ENCODE measurements at regions not wholly inside any gene's neighbourhood (a gene's known extent, or its start where the extent isn't known, plus 50 kb on each side); places are given as distances from the start of the nearest gene placed in this dataset.

DNA sequence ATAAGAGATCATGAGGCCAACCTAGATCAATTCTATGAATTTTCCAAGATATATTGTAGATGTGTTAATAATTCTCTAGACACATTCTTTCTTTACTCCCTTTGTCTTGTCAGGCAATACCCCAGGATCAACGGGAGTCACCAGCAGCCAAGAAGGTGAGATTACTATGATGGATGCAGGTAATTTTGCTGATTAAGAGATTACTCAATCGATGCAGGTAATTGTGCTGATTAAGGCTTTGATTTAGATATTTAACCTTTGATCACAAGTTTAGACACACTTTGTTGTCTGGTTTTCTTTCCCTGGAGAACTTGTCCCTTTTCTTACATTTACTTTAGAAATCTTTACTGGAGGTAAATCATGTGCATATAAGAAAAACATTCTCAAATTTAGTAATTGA, 134.3 kb upstream of the CNTN1 start:
- no peak for DNase-seq

DNA sequence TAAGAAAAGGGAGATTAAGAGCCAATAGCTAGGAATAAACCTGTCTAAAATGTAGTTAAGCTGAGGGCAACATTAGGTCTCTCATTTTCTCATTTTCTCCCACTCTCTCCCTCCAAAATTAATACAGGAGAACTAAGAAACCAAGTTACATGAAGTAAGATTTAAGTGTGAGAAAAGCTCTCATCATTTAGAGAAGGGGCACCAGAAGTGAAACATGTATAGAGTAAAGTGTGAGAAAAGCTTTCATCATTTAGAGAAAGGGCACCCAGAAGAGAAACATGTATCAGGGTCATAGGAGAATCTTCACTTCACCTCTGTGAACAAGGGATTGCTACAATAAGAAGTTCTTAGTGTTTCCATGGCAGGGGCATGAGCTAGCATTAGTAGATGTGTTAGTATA, 132.4 kb upstream of the CNTN1 start:
- DNase-seq = no peak

DNA sequence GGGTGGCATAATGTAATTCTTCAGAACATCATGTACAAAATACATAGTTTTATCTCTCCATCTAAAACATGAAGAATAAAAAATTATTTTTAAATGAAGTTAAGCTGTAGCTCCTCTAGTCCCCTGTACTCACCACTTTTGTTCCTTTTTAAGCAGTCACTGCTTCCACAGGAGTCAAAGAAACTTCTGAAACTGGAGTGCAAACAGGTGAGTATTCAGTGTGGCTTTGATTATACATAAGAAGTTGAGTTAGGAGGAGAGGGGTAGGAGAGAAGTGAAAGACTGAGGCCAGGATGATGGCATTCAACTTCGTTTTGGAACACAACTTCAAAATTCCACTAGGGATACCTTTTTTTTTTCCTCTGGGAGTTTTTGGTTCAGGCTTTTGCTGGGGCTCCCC, 131.4 kb upstream of the CNTN1 start:
- no peak for DNase-seq

DNA sequence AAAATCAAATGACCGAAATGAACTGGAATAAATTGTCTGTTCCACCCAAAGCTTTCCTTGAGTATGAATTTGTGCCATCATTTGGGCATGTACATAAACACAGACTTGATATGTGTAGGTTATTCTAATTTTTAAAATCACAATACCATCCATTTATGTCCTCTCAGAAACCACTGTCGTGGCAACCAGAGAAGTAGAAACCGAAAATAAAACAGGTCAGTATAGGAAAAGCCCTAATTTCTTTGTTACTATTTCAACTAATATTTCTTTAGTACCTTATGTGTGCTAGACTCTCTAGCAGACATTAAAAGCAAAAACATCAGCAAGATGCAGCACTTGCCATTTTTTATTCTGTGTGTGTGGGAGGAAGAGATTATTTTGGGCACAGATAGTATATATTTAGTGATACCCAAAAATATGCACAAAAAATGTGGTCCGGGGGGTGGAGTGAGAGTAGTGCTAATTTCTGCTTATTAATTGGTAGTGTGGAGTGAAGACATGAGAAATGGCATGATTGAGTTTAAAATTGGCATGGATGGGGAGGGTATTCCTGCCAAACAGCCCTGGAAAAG, 130.8 kb upstream of the CNTN1 start:
- DNase-seq = no peak

DNA sequence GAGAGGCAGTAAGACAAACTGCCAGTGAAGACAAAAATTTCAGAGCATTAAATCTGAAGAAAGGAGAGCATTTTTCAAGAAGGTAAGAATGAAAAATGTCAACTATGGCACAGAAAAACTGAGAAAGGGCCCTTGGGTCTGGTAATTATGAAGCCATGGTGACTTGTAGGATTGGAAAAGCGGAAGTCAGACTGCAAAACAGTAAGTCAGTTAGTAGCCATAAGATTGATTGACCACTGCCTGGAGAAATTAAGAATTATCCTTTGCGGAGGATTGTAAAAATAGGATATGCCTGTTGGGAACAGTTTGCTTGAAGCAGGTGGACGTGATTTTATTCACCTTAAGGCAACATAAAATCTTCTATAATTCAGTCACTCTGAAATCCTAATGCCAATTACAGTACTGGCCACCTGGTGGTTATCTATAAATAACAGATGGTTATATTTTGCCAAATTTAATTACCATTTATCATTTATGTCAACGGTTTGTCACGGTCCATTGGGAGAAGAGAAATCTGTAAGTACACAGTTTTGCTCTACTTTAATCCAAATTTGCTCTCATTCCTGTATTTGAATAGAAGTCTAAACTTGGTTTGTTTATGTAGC, 127.1 kb upstream of the CNTN1 start:
- DNase-seq = no peak

DNA sequence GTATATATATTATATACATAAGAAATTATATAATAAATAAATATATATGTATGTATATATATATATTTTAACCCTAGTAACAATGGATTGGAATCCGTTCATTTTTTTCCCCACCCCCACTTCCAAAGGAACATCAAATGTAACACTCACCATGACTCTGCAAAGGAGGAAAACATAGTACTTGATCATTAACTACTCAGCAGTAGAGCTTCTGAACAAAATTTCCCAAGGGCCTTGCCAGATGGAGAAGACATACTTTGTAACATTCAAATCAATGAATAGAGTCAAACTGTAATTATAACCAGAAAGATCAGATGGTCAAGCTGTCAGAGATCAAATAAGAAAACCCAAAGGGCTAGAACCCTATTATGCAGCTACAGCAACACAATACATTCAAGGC, 126.0 kb upstream of the CNTN1 start:
- DNase-seq = no peak

DNA sequence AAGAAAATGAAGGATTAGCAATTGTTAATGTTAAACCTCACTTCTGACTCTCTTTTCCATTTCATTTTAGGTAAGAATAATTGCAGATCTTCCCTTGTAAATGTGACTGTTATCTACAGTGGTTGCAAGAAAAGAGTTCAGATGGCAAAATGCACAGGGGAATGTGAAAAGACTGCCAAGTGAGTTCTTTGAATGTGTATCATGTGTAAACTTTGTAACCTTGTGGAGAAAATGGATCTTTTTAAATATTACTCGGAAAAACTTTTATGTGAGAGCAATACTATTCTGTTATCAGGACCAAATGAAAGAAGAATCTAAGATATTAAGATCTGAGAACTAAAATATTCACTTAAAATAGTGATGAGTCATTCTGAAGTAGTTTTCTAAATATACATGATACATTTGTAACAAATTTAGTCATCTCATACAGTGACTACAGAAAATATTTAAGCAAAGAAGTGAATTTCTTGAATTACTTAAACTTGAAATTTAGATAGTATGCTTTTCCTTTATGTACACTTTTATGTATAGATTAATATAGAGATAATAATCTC, 122.5 kb upstream of the CNTN1 start:
- no peak for DNase-seq

DNA sequence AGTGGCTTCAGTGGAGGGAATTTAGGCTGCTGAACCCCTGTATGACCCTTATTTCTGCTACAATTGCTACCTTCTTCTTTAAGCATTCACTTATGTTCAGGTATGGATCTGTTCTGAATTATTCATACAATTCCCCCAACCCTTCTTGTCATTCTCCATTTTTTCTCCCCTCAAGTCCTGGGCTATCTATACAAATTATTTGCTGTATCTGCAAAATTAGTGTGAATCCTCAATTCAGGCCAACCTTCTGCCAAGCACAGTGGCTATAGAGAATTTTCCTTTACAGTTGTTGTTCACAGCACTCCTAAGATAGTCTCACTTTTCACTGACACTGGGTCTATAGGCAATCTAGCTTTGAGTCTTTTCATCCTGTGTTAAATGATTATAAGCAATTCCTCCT, 119.2 kb upstream of the CNTN1 start:
- no peak for DNase-seq

DNA sequence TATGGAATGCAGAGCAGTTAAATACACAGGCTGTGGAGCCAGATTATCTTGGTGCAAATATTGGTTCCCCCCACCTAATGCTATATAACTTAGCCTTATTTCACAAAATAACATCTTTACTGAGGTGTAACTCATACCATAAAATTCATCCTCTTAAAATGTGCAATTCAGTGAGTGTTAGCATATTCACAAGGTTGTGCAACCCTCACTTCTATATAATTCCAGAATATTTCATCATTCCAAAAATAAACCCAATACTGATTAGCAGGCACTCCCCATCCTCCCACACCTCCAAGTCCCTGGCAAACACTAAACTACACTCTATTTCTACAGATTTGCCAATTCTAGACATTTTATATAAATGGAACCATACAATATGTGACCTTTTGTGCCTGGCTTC, 116.3 kb upstream of the CNTN1 start:
- DNase-seq = no peak

DNA sequence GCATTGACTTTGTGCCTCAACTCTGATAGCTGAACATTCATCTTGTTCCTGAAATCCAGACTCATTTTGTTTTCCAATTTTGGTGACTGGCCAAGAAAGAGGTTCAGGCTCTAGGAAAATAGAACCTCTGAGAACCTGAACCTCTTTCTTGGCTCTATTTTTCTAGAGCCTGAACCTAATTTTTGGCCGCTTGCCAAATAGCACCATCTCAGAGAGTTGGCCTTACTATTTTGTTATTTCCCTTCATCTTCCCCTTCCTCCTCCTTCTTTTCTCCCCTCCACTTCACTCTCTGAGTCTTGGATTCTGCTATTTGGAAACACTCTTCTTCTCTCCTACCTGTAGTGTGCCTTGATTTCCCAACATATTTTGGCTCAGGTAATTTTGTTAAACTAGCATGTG, 114.4 kb upstream of the CNTN1 start:
- DNase-seq = no peak

DNA sequence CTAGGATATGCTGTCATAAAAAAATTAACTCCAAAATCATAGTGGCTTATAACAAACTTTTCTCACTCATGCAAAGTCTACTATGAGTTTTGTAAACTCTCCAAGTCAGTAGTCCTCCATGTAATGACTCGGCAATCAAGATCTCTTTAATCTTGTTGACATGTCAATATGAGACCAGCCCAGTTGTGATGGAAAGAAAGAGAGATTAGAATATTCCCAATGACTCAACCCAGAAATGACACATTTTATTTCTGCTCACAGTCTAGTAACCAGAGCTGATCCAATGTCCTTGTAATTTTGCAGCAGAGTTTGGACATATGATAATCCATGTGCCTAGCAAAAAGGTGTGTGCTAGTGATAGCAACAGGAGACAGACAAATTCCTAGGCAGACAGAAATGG, 112.6 kb upstream of the CNTN1 start:
- DNase-seq = no peak

DNA sequence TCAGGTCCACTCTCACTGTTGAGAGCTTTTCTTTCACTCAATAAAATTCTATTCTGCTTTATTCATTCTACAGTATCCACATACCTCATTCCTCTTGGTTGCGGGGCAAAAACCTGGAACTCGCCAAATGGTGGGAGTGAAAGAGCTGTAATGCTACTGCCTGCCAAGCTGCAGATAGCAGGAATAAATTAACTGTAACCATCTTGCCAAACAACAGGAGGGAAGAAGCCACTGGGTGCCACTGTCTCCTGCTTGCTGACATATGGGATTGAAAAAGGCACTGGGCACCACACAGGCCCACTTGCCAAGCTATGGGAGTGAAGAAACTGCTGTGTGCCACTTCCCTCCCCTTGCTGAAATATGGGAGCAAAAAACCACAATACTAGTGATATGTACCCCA, 111.9 kb upstream of the CNTN1 start:
- DNase-seq = no peak

DNA sequence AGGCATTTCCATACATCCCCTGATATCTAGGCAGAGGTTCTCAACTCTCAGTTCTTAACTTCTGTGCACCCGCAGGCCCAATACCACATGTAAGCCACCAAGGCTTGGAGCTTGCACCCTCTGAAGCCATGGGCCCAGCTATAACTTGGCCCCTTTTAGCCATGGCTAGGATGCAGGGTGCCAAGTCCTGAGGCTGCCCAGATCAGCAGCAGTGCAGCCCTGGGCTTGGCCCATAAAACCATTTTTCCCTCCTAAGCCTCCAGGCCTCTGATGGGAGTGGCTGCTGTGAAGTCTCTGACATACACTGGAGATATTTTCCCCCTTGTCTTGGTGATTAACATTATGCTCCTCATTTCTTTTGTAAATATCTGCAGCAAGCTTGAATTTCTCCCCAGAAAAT, 110.3 kb upstream of the CNTN1 start:
- DNase-seq = no peak

DNA sequence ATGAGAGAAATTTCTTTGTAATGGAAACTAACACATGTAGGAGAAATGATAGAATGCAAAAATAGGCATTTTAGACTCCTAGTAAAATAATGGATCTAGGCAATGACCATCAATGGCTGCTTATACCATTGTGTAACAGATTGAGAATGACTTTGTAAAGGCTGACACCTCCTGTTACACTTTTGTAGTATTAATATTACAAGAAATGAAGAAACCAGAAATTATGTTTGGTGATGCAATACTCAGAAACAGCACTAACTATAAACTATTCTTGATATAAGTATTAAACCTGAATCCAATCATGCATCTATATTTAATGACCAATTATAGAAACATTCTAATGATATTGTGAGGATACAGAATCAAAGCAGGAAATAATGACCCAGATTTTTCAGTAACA, 108.5 kb upstream of the CNTN1 start:
- DNase-seq = no peak

DNA sequence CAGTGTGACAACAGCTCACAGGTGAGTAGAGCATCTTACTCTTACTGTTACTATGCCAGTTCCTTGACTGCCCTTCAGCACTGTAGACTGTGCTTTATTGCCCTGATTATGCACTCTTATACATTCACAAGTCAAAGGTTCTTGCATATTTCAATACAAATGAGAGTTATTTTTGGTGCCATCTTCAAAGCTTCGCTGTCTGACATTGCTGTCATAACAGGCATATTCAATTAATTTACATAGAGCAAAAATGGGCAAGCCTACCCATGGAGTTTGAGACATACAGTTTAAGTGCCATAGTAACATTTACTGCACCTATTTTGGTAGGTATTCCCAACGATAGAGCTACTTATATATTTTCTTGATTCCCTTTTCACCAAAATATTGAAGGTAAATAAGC, 107.5 kb upstream of the CNTN1 start:
- DNase-seq = no peak

DNA sequence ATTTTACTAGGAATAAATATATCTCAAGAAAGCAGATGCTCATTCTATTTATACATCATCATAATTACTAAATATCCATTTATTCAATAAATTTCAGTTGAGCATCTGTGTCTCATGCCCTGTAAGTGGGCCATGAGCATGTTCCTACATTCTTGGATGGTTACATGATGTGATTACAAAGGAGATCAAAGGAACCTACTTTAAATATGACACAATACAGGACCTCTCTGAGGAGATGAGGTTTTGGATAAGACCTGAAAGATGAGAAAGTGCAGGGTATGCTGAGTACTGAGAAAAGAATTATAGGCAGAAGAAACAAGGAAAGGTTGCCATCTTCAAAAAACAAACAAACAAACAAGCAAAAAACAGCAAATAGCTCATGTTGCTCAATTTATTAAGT, 105.4 kb upstream of the CNTN1 start:
- no peak for DNase-seq

DNA sequence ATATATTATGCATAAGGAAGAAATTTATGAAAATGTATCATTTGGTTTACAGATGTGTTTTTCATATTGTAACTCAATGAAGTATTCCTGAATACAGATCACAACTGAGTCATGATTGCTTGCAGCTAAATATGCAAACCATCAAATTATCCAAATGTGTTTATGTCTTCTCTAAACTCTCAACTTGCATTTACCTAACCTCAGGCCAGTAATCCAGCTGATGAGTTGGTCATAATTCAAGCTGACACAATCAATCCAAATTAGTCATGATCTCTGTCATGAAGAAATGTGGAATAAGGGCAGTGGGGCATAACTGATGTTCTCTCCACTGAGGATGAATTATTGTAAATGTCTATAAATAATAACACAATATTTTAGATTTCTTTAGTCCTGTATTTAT, 104.8 kb upstream of the CNTN1 start:
- no peak for DNase-seq

DNA sequence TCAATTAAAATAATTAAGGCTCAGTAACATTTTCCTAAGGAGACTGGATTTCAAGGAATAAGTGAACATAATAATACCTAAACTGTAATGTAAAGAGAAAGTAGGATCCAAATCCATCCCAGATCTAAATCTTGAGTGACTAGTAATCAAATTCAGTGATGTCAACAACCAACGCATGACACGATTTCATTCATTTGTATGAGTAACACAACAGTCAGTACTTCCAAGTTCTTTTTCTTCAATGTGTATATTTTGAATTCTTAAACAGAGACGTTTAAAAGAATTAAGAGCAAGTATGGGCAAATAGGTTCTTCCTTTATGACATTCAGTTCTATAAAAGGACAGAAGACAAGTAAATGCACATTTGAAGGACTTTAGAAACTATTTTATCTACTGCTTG, 104.3 kb upstream of the CNTN1 start:
- DNase-seq = no peak

DNA sequence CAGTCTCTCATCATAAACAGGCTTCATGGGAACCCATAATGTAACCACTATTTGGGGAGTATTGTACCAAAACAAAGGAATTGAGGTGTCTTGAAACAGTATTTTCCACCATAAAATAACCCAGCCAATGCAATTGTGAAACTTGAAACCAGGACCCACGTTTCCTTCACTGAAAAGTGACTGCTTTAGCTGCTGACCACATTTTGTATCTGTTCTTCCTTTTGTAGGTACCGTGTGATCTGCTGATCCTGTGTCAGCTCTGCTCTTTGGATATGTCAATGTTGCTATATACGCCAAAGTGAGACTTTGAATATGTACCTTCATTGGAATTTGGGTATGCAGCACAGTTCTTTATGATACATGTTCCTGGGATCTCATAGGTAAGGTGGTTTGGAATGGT, 95.1 kb upstream of the CNTN1 start:
- no peak for DNase-seq

DNA sequence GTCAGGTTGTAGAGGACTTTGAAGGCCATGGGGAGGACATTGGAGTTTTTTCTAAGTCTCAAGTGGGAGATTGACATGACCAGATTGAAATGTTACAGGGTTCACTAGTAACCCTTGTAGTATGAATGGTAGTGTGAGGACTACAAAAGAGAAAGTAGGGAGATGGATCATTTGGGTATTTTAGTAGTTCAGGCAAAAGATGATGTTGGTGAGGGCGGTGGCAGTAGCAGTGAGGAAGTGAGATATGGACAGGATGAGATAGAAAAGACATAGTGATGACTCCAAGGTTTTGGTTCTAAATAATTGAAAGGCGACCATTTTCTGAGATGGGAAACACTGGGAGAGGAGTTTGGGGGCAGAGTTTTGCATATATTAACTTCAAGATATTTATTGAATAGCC, 94.2 kb upstream of the CNTN1 start:
- no peak for DNase-seq

DNA sequence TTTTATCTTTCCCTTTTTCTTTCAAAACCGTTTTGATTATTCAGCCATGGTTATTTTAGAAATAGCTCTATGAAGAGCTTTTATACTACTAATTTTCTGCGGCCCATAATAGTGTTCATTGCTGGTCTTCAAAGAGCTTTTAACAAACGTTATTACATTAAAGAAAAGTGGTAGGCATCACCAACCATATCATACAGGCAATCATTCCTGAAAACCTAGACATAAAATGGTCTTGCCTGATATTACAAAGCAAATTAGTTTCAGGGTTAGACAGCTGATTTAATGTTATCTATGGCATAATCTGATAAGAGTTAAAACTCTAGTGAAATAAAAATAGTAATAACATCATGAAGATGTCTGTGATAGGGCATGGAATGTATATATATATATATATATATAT, 89.7 kb upstream of the CNTN1 start:
- DNase-seq = no peak

DNA sequence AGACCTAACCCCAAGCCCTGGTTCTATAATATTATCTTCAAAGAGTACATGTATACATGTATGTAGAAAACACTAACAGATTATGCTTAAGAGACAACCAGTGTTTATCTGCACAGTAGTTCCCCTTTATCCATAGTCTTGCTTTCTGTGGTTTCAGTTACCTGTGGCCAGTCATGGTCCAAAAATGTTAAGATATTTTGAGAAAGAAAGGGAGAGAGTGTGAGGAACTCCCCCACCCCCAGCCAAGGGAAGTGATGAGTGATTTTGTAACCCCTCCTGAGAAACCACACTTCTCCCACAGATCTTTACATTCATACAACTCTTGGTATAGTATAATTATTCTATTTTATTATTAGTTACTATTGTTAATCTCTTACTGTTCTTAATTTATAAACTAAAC, 77.3 kb upstream of the CNTN1 start:
- no peak for DNase-seq

DNA sequence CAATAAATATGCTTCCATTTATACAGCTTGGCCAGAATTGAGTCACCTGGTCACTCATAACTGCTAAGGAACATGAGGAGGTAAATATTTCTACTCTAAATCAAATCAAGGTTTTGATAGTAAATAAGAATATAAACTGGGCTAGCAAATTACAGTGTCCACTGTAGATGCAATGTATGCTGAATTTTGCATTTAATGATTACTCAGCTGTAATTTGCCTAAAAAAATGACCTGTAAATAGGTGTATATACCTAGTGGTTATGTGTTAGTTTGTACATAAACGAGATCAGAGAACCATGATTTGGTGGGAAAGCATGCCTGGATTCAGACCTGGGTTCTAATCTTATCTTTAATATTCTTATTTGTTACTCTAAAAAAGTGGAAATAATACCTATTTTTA, 76.6 kb upstream of the CNTN1 start:
- no peak for DNase-seq

DNA sequence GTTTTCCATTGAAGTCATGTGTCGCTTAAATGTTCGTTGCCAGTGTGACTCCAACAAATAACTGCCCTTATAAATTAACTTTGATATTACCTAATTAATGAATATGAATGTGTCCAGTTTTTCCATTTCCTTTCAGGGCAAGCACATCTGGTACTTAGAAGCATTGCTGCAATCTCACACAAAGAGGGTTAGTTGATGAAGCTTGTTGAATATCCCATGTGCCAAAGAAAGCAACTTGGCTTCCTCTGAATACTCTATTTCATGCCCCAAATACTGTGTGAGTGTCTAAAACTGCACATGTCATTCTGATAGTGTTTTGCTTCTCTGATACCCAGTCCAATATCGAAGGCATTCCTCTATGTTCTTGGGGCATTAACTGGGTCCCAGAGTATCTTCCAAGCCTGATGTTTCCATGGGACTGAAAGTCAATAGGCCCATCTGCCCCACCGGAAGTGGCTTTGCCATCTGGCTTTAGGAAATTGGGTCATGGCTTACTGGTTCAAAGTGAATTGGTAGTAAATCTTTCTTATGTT, 75.8 kb upstream of the CNTN1 start:
- DNase-seq = no peak

DNA sequence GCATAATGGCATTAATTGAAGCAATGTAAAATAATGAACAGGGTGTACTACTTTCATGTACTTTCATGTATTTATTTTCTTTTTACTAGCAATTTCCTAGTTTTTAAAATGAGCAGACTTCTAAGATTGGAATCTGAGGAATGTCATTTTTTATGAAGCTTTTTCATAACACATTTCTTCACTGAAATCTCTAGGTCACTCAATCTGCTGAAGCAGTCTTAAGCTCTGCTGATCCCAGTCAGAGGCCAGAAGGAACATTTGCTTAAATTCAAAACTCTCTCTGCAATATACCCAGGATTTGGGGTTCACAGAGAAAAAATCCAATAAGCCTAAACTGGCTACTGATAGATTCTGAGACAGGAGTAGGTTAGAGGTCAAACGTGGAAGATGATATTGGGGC, 73.6 kb upstream of the CNTN1 start:
- DNase-seq = no peak
